ENCODE measurements at regions not wholly inside any gene's neighbourhood (a gene's known extent, or its start where the extent isn't known, plus 50 kb on each side); places are given as distances from the start of the nearest gene placed in this dataset.

DNA sequence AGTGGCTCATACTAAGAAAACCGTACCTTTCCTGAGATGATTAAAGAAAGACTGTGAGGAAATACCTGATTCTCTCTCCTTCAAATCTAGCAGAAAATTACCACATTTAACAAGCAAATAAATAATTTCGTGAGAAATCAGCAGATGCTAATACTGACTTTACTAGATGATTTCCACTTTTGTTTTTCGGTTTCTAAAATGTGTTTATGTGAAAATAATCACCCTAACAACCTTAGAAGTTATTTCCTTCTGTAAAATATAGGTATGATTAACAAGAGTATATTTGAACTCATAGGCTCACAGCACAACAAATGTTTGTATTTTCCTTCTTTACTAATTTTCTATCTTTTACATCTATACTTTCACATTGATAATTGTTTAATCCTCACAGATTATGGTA lies 594.1 kb upstream of the FAM98A start:
- TF ChIP-seq, protein P1, sequence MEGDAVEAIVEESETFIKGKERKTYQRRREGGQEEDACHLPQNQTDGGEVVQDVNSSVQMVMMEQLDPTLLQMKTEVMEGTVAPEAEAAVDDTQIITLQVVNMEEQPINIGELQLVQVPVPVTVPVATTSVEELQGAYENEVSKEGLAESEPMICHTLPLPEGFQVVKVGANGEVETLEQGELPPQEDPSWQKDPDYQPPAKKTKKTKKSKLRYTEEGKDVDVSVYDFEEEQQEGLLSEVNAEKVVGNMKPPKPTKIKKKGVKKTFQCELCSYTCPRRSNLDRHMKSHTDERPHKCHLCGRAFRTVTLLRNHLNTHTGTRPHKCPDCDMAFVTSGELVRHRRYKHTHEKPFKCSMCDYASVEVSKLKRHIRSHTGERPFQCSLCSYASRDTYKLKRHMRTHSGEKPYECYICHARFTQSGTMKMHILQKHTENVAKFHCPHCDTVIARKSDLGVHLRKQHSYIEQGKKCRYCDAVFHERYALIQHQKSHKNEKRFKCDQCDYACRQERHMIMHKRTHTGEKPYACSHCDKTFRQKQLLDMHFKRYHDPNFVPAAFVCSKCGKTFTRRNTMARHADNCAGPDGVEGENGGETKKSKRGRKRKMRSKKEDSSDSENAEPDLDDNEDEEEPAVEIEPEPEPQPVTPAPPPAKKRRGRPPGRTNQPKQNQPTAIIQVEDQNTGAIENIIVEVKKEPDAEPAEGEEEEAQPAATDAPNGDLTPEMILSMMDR (conservative IDR thresholded peaks at IDR 0.05; ENCODE audit: low read length), result no peak
- TF ChIP-seq EZH2phosphoT487 (IDR thresholded peaks at IDR 0.05; ENCODE audit: borderline replicate concordance, low read depth, low read length), result no peak

All from OCI-LY7 (cell line).